PC-9 (cell line): ENCODE measurements at regions not wholly inside any gene's neighbourhood (a gene's known extent, or its start where the extent isn't known, plus 50 kb on each side); places are given as distances from the start of the nearest gene placed in this dataset.

Source experiments
- EZH2 ChIP-seq: fragments of 200-600 bp; sonication (generic); IDR thresholded peaks from 2 replicates; pipeline ENCODE4 v1.8.0; 2017; ENCODE audit warnings: antibody characterized with exemption, low read depth
- TF ChIP-seq, protein P1 (sequence below): fragments of 200-600 bp; sonication (generic); conservative IDR thresholded peaks from 2 replicates; pipeline ENCODE4 v1.6.1; 2017; ENCODE audit warnings: mixed run types, antibody characterized with exemption, mild to moderate bottlenecking, moderate library complexity

DNA sequence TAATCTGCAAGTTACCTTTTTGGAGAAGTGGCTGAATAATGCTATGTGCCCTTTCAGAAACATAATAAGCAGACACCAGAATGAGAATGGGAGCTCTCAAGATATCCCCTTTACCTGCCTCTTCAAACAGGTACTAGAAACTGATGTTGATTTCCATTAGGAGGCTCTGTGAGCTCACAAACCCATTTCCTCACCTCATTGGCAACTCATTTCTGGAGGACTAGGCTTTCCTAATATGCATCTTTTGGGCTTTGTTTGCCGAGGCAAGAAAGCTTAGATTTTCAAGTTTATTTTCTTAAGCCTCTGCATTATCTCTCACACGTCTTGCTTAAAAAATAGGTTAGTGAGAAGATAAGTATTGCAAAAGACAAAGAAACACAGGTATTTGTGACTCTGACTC, 313.1 kb upstream of the IRS4 start:
- TF ChIP-seq, protein P1, sequence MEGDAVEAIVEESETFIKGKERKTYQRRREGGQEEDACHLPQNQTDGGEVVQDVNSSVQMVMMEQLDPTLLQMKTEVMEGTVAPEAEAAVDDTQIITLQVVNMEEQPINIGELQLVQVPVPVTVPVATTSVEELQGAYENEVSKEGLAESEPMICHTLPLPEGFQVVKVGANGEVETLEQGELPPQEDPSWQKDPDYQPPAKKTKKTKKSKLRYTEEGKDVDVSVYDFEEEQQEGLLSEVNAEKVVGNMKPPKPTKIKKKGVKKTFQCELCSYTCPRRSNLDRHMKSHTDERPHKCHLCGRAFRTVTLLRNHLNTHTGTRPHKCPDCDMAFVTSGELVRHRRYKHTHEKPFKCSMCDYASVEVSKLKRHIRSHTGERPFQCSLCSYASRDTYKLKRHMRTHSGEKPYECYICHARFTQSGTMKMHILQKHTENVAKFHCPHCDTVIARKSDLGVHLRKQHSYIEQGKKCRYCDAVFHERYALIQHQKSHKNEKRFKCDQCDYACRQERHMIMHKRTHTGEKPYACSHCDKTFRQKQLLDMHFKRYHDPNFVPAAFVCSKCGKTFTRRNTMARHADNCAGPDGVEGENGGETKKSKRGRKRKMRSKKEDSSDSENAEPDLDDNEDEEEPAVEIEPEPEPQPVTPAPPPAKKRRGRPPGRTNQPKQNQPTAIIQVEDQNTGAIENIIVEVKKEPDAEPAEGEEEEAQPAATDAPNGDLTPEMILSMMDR: no peak
- no peak for TF ChIP-seq EZH2
